Ascending aorta (tissue), 2 donors: ENCODE measurements at regions not wholly inside any gene's neighbourhood (a gene's known extent, or its start where the extent isn't known, plus 50 kb on each side); places are given as distances from the start of the nearest gene placed in this dataset.

Experiments
- DNase-seq, 2 donors: peaks; one replicate each; pipeline ENCODE4 v3.0.0-alpha.2; 2019; ENCODE audit warnings: low spot score in 2 of 2
- H3K27ac ChIP-seq, 2 donors: fragments of 200-600 bp; sonication (generic); one replicate each; pipeline ENCODE4 v1.5.1; 2016 to 2017; ENCODE audit warnings: mild to moderate bottlenecking in 1 of 2
- H3K27me3 ChIP-seq: fragments of 200-600 bp; sonication (generic); one replicate; pipeline ENCODE4 v1.5.1; 2017
- H3K36me3 ChIP-seq, 2 donors: fragments of 200-600 bp; sonication (generic); one replicate each; pipeline ENCODE4 v1.5.1; 2016
- H3K4me1 ChIP-seq, 2 donors: fragments of 200-600 bp; sonication (generic); one replicate each; pipeline ENCODE4 v1.5.1; 2016 to 2017; ENCODE audit warnings: mild to moderate bottlenecking in 1 of 2
- H3K4me3 ChIP-seq, 2 donors: fragments of 200-600 bp; sonication (generic); one replicate each; pipeline ENCODE4 v1.5.1; 2016 to 2017; ENCODE audit warnings: mild to moderate bottlenecking in 1 of 2
- H3K9me3 ChIP-seq, 2 donors: fragments of 200-600 bp; sonication (generic); one replicate each; pipeline ENCODE4 v1.5.1; 2016
- intact Hi-C: fragments of 100-400 bp; cut with DNase I; formaldehyde crosslinking; loops from one replicate; pipeline ENCODE4 v1.15.1; 2023
- TF ChIP-seq, protein P1 (sequence below), 3 experiments: fragments of 200-600 bp in 2 of 3; fragments of 450-650 bp in 1 of 3; sonication (generic) in 2 of 3; IDR thresholded peaks; one replicate each; pipeline ENCODE4 v1.5.1; 2016 to 2019; ENCODE audit warnings: antibody characterized with exemption in 3 of 3, mild to moderate bottlenecking in 1 of 3, moderate library complexity in 1 of 3

DNA sequence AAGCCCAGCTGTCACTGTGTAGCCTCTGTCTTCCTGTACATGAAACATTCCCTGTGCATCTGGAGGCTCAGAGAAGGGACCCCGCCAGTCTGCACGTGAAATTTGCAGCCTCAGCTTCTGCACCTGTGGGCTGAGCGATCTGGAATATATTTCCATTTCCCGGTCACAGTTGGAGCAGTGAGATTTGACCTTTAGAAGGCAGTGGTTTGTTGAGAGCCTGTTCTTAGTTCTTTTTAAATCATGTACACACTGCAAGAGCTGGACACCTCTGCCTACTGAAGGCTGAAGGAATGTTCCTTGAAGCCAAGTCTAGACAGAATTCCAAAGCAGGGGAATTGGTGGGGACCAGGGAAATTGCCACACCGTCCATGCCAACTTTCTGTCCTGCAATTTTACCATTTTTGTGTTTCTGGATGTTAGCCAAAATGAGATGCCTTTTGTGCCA, 706.6 kb downstream of the INHBA start:
- Histone ChIP-seq H3K9me3 (no peaks in the 10 kb centered on the region), H3K4me1 (peaks cover 3 to 10% of the 10 kb centered on the region in 2 donors), H3K4me3 (no peak overlapping the region), H3K27ac (peak overlapping the region; percentile 20 to 41), H3K27me3 (no peaks in the 10 kb centered on the region), H3K36me3 (no peaks in the 10 kb centered on the region)
- DNase-seq, result no peak
- TF ChIP-seq, protein P1, sequence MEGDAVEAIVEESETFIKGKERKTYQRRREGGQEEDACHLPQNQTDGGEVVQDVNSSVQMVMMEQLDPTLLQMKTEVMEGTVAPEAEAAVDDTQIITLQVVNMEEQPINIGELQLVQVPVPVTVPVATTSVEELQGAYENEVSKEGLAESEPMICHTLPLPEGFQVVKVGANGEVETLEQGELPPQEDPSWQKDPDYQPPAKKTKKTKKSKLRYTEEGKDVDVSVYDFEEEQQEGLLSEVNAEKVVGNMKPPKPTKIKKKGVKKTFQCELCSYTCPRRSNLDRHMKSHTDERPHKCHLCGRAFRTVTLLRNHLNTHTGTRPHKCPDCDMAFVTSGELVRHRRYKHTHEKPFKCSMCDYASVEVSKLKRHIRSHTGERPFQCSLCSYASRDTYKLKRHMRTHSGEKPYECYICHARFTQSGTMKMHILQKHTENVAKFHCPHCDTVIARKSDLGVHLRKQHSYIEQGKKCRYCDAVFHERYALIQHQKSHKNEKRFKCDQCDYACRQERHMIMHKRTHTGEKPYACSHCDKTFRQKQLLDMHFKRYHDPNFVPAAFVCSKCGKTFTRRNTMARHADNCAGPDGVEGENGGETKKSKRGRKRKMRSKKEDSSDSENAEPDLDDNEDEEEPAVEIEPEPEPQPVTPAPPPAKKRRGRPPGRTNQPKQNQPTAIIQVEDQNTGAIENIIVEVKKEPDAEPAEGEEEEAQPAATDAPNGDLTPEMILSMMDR (IDR thresholded peaks at IDR 0.05), result no peak
- intact Hi-C loops, result no loop called here

DNA sequence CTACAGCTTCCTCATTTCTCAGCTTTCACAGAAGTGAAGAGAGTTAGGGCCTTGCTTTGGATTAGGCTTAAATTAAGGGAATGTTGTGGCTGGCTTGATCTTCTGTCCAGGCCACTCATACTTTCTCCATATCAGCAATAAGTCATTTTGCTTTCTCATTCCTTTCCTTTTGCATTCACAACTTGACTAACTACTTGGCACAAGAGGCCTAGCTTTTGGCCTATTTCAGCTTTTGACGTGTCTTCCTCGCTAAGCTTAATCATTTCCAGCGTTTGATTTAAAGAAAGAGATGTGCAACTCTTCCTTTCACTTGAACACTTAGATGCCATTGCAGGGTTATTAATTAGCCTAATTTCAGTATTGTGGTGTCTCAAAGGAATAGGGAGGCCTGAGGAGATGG, 712.0 kb downstream of the INHBA start:
- no peaks in the 10 kb centered on the region for H3K9me3 ChIP-seq

DNA sequence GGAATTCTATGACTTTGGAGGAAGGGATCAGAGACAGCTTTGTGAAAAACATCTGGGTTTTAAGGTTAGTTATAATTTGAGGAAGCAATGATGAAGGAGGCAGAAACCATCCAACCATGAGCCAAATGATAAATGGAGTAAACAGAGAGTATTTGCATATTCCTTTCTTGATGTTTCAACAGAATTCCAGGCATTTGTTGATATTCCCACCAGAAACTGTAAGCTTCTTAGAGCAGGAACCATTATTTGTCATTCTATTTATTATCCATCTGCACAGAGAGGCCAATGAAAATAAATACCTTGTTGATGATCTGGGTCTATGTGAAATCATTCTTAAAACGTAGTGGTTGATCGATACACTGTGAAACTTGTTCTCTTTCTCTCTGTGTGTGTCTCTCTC, 715.3 kb downstream of the INHBA start:
- Histone ChIP-seq H3K36me3 (no peaks in the 10 kb centered on the region), H3K27me3 (no peaks in the 10 kb centered on the region), H3K4me1 (peaks cover 0 to 10% of the 10 kb centered on the region in 2 donors), H3K4me3 (no peak overlapping the region), H3K9me3 (no peaks in the 10 kb centered on the region), H3K27ac (peak overlapping the region in 1 of 2 donors; percentile 49)
- TF ChIP-seq, protein P1 (IDR thresholded peaks at IDR 0.05), result no peak
- no peak for DNase-seq
- intact Hi-C loops, result no loop called here

More for the DNA sequence above, 712.0 kb downstream of the INHBA start:
- DNase-seq, result peak in 1 of 2 donors; percentile 68
- no peaks in the 10 kb centered on the region for H3K36me3 ChIP-seq
- no peak overlapping the region for H3K4me3 ChIP-seq
- H3K27ac ChIP-seq, result peak overlapping the region; percentile 35 to 55
- no peaks in the 10 kb centered on the region for H3K27me3 ChIP-seq
- intact Hi-C loops, result no loop called here
- TF ChIP-seq, protein P1 (IDR thresholded peaks at IDR 0.05), result no peak
- peaks cover 3 to 4% of the 10 kb centered on the region in 2 donors for H3K4me1 ChIP-seq

DNA sequence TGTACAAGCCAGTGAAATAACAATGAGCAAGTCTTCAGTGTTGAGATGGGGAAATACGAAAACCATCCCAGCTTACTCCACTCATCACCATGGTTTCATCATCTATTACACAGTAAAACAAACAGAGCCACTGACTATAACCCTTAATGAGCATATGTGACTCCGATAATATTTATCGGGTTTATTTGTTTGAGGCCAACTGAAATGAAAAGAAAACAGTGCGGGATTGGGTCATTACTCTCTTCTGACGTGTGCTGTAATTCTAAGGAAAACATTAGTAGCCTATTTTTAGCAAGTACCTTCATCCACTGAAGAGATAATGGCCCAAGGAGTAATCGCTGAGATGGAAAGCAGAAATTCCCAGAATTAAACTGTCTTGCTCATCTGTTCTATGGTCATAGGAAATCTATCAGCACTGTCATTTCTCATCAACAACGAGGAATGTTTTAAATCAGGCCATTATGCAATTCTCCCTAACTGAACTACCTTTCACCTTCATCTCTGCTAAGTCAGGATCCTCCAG, 716.5 kb downstream of the INHBA start:
- DNase-seq, result no peak
- intact Hi-C loops, result no loop called here
- H3K4me1 ChIP-seq, result peaks cover 0 to 10% of the 10 kb centered on the region in 2 donors
- H3K9me3 ChIP-seq, result no peaks in the 10 kb centered on the region
- H3K4me3 ChIP-seq, result no peak overlapping the region
- TF ChIP-seq, protein P1 (IDR thresholded peaks at IDR 0.05), result no peak
- H3K27me3 ChIP-seq, result no peaks in the 10 kb centered on the region
- peak overlapping the region in 1 of 2 donors; percentile 49 for H3K27ac ChIP-seq
- H3K36me3 ChIP-seq, result no peaks in the 10 kb centered on the region

DNA sequence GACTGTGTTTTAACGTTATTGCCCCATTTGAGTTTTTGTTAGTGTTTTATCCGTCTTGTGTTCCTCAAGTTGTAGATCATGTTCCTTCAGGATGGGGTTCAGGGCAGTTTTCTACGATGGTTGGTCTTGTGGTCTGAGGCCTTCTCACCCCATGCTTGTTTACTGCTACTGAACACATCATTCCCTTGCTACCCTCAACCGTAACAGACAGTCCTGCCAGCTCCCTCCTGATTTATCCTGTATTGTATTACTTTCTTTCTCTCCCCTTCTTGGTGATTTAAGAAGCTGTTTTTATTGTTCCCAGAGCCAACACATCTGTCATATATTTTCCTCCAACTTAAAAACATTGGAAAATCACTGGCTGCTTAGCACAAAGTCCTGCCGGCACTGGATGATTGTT, 719.8 kb downstream of the INHBA start:
- TF ChIP-seq, protein P1 (IDR thresholded peaks at IDR 0.05), result no peak
- DNase-seq, result no peak
- Histone ChIP-seq H3K27me3 (no peaks in the 10 kb centered on the region), H3K4me1 (peaks cover 0 to 10% of the 10 kb centered on the region in 2 donors), H3K4me3 (no peak overlapping the region), H3K36me3 (no peaks in the 10 kb centered on the region), H3K9me3 (no peaks in the 10 kb centered on the region), H3K27ac (no peak overlapping the region)
- intact Hi-C loops, result no loop called here

DNA sequence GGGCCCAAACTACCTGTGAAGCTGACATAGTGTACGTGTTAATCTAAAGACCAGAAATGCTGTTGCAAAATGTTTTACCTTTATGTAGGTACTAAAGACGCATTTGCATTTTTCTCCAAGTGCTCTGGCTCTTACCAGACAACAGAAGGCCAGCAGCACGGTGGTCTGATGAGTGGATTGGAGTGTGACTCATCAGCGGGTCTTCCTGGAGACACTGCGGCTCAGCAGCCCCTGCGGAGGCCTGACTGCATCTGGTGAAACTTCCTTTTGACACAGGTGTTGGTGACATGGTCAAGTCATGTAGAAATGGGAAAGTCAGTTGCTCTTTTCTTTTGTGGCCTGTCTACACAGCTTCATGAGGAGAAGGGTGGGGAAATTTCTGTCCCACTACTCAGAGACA, 723.6 kb downstream of the INHBA start:
- no peaks in the 10 kb centered on the region for H3K9me3 ChIP-seq
- TF ChIP-seq, protein P1 (IDR thresholded peaks at IDR 0.05), result no peak

More for the DNA sequence above, 723.6 kb downstream of the INHBA start:
- Histone ChIP-seq H3K4me1 (no peaks in the 10 kb centered on the region), H3K36me3 (no peaks in the 10 kb centered on the region), H3K4me3 (no peak overlapping the region), H3K27ac (no peak overlapping the region), H3K27me3 (no peaks in the 10 kb centered on the region)
- intact Hi-C loops, result no loop called here
- DNase-seq, result no peak
